KMS-11 (cell line): ENCODE measurements at regions not wholly inside any gene's neighbourhood (a gene's known extent, or its start where the extent isn't known, plus 50 kb on each side); places are given as distances from the start of the nearest gene placed in this dataset.

ENCODE experiments used
- H2AFZ ChIP-seq: fragments of 200-600 bp; sonication (generic); 2 replicates; pipeline ENCODE4 v1.6.1; 2016; ENCODE audit warnings: antibody characterized with exemption, mixed run types, low read depth
- H3K27ac ChIP-seq: fragments of 200-600 bp; sonication (generic); 2 replicates; pipeline ENCODE4 v1.6.1; 2016; ENCODE audit warnings: mild to moderate bottlenecking, mixed run types
- H3K27me3 ChIP-seq: fragments of 200-600 bp; sonication (generic); 2 replicates; pipeline ENCODE4 v1.6.1; 2017; ENCODE audit warnings: mild to moderate bottlenecking, low read depth, mixed run types, moderate library complexity; ENCODE audit not compliant: insufficient read depth
- H3K36me3 ChIP-seq: fragments of 200-600 bp; sonication (generic); 2 replicates; pipeline ENCODE4 v1.6.1; 2017; ENCODE audit warnings: mild to moderate bottlenecking, mixed run types; ENCODE audit not compliant: insufficient read depth
- H3K4me1 ChIP-seq: fragments of 200-600 bp; sonication (generic); 2 replicates; pipeline ENCODE4 v1.6.1; 2016; ENCODE audit warnings: mild to moderate bottlenecking, low read depth, mixed run types; ENCODE audit not compliant: poor library complexity, severe bottlenecking
- H3K4me2 ChIP-seq: fragments of 200-600 bp; sonication (generic); 2 replicates; pipeline ENCODE4 v1.7.0; 2016; ENCODE audit warnings: mild to moderate bottlenecking, mixed run types
- H3K4me3 ChIP-seq: fragments of 200-600 bp; sonication (generic); IDR thresholded peaks from 2 replicates; pipeline ENCODE4 v1.6.1; 2017; ENCODE audit warnings: low read depth, low read length, mixed read lengths; ENCODE audit not compliant: insufficient read depth
- H3K79me2 ChIP-seq: fragments of 200-600 bp; sonication (generic); 2 replicates; pipeline ENCODE4 v1.6.1; 2016; ENCODE audit warnings: low read depth, mixed run types; ENCODE audit not compliant: insufficient read depth
- H3K9ac ChIP-seq: fragments of 200-600 bp; sonication (generic); 2 replicates; pipeline ENCODE4 v1.6.1; 2016; ENCODE audit warnings: mild to moderate bottlenecking, mixed run types
- H4K20me1 ChIP-seq: fragments of 200-600 bp; sonication (generic); 2 replicates; pipeline ENCODE4 v1.6.1; 2016; ENCODE audit warnings: mild to moderate bottlenecking, mixed run types; ENCODE audit not compliant: insufficient read depth
- TF ChIP-seq, protein P1 (sequence below): fragments of 200-600 bp; sonication (generic); conservative IDR thresholded peaks from 2 replicates; pipeline ENCODE4 v1.6.1; 2017; ENCODE audit warnings: low read depth, mild to moderate bottlenecking, antibody characterized with exemption, low read length, moderate library complexity, mixed read lengths

DNA sequence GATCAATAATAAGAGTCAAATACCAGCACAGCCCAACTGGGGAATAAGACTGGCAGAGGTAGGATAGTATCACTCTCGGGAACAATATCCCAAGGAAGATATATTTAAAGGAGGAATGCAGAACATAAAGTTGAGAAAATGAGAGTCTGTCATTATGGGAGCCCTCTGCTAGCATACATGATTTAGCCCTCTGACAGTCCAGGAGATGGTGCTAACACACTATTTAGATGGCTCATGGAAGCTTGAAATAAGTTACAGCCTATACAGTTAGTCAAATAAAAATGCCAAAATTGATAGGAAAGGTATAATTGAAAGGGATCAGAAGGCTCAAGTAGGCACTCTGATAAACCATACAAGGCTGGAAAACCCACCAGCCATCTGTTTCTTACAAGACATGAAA, 201.0 kb upstream of the NEIL3 start:
- Histone ChIP-seq H3K9ac (no peak overlapping the region), H3K4me1 (peaks cover 38% of the 10 kb centered on the region), H4K20me1 (no peaks in the 10 kb centered on the region), H3K36me3 (no peaks in the 10 kb centered on the region), H3K4me2 (peak overlapping the region; percentile 77), H3K27me3 (no peaks in the 10 kb centered on the region), H3K79me2 (no peaks in the 10 kb centered on the region), H2AFZ (0 out of 2 replicates have a peak overlapping the region, but pooled peaks have one; percentile 15), H3K4me3 (no peak overlapping the region), H3K27ac (peak overlapping the region; percentile 59; the same call in 1 of the 2 replicates)
- TF ChIP-seq, protein P1, sequence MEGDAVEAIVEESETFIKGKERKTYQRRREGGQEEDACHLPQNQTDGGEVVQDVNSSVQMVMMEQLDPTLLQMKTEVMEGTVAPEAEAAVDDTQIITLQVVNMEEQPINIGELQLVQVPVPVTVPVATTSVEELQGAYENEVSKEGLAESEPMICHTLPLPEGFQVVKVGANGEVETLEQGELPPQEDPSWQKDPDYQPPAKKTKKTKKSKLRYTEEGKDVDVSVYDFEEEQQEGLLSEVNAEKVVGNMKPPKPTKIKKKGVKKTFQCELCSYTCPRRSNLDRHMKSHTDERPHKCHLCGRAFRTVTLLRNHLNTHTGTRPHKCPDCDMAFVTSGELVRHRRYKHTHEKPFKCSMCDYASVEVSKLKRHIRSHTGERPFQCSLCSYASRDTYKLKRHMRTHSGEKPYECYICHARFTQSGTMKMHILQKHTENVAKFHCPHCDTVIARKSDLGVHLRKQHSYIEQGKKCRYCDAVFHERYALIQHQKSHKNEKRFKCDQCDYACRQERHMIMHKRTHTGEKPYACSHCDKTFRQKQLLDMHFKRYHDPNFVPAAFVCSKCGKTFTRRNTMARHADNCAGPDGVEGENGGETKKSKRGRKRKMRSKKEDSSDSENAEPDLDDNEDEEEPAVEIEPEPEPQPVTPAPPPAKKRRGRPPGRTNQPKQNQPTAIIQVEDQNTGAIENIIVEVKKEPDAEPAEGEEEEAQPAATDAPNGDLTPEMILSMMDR: peak; percentile 51

DNA sequence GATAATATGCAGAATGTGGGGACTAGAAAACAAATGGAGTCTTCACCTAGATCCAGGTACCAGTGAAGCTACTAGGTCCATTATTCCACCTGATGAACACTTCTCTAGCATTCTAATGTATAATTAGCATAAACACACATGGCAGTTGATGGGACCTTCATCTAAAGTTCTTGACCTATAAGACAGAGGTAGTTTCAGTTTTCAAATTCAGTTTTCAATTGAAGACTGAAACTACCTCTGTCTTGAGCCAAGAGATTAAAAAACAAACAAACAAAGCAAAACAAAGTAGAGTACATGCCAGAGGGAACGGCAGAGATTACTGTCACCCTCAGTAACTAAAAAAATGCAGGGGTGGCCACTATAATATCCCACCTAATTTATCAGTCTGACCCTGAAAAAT, 199.9 kb upstream of the NEIL3 start:
- Histone ChIP-seq H3K4me3 (no peak overlapping the region), H3K79me2 (no peaks in the 10 kb centered on the region), H2AFZ (peak overlapping the region; percentile 15), H3K4me1 (peaks cover 49% of the 10 kb centered on the region), H3K27ac (peak overlapping the region; percentile 59), H3K4me2 (peak overlapping the region; percentile 77), H3K27me3 (no peaks in the 10 kb centered on the region), H3K36me3 (no peaks in the 10 kb centered on the region), H4K20me1 (no peaks in the 10 kb centered on the region), H3K9ac (no peak overlapping the region; the same call in 1 of the 2 replicates)
- TF ChIP-seq, protein P1: no peak

- no peaks in the 10 kb centered on the region for H3K36me3 ChIP-seq
- no peaks in the 10 kb centered on the region for H3K79me2 ChIP-seq
- no peak overlapping the region for H3K4me2 ChIP-seq
Observed at GRCh38 chr4:177116161-177116560, 193.5 kb upstream of the NEIL3 start.

GRCh38 chr4:177117256-177117655, 192.4 kb upstream of the NEIL3 start:
- Histone ChIP-seq H2AFZ (no peak overlapping the region), H3K9ac (no peak overlapping the region), H4K20me1 (no peaks in the 10 kb centered on the region), H3K4me1 (peaks cover 14% of the 10 kb centered on the region), H3K4me2 (no peak overlapping the region), H3K4me3 (no peak overlapping the region), H3K27me3 (no peaks in the 10 kb centered on the region), H3K36me3 (no peaks in the 10 kb centered on the region), H3K79me2 (no peaks in the 10 kb centered on the region), H3K27ac (no peak overlapping the region)
- TF ChIP-seq, protein P1: no peak

More at GRCh38 chr4:177116161-177116560, 193.5 kb upstream of the NEIL3 start:
- TF ChIP-seq, protein P1: no peak
- peaks cover 19% of the 10 kb centered on the region for H3K4me1 ChIP-seq
- H2AFZ ChIP-seq: no peak overlapping the region
- H3K4me3 ChIP-seq: no peak overlapping the region
- no peaks in the 10 kb centered on the region for H4K20me1 ChIP-seq
- H3K27me3 ChIP-seq: no peaks in the 10 kb centered on the region
- no peak overlapping the region for H3K27ac ChIP-seq
- no peak overlapping the region for H3K9ac ChIP-seq
